ENCODE measurements at regions not wholly inside any gene's neighbourhood (a gene's known extent, or its start where the extent isn't known, plus 50 kb on each side); places are given as distances from the start of the nearest gene placed in this dataset.

GRCh38 chr4:180430283-180430682 is 1812.9 kb upstream of the TENM3 start:
- no peak overlapping the region for H3K9ac ChIP-seq (ENCODE audit: low read depth, low read length)
- no peaks in the 10 kb centered on the region for H3K27me3 ChIP-seq (ENCODE audit: insufficient read depth, low read length)
- 81% methylated on average over 6 of the region's 7 CpGs for WGBS
- no peaks in the 10 kb centered on the region for H3K9me3 ChIP-seq (ENCODE audit: insufficient read depth, low read depth, low read length)
- no peak overlapping the region for H3K4me3 ChIP-seq (ENCODE audit: low read length)
- no peak overlapping the region for H3K27ac ChIP-seq (ENCODE audit: low read depth, low read length)
- no peaks in the 10 kb centered on the region for H3K36me3 ChIP-seq (ENCODE audit: insufficient read depth, low read length)
- peaks cover 6% of the 10 kb centered on the region; the same call in 1 of the 2 replicates for H3K4me1 ChIP-seq (ENCODE audit: insufficient read depth, low read length)

GRCh38 chr4:180434131-180434895 is 1808.9 kb upstream of the TENM3 start:
- H3K9ac ChIP-seq (ENCODE audit: low read depth, low read length) = no peak overlapping the region
- H3K4me3 ChIP-seq (ENCODE audit: low read length) = no peak overlapping the region
- WGBS = 88% methylated on average over 1 of the region's 3 CpGs
- no peak overlapping the region for H3K27ac ChIP-seq (ENCODE audit: low read depth, low read length)
- no peaks in the 10 kb centered on the region for H3K27me3 ChIP-seq (ENCODE audit: insufficient read depth, low read length)
- H3K4me1 ChIP-seq (ENCODE audit: insufficient read depth, low read length) = peaks cover 6% of the 10 kb centered on the region; the same call in 1 of the 2 replicates
- no peaks in the 10 kb centered on the region for H3K36me3 ChIP-seq (ENCODE audit: insufficient read depth, low read length)
- H3K9me3 ChIP-seq (ENCODE audit: insufficient read depth, low read depth, low read length) = no peaks in the 10 kb centered on the region

- no CpG with 5 or more reads among the region's 1 CpG for WGBS
- Histone ChIP-seq H3K27ac (ENCODE audit: low read depth, low read length) (no peak overlapping the region), H3K4me1 (ENCODE audit: insufficient read depth, low read length) (peaks cover 6% of the 10 kb centered on the region; the same call in 1 of the 2 replicates)
These were observed 1806.8 kb upstream of the TENM3 start for GRCh38 chr4:180436361-180436760.

GRCh38 chr4:180437601-180438000 is 1805.6 kb upstream of the TENM3 start:
- Histone ChIP-seq H3K36me3 (ENCODE audit: insufficient read depth, low read length) (no peaks in the 10 kb centered on the region), H3K27ac (ENCODE audit: low read depth, low read length) (no peak overlapping the region), H3K9ac (ENCODE audit: low read depth, low read length) (no peak overlapping the region), H3K27me3 (ENCODE audit: insufficient read depth, low read length) (no peaks in the 10 kb centered on the region), H3K9me3 (ENCODE audit: insufficient read depth, low read depth, low read length) (no peaks in the 10 kb centered on the region), H3K4me3 (ENCODE audit: low read length) (no peak overlapping the region), H3K4me1 (ENCODE audit: insufficient read depth, low read length) (peaks cover 6% of the 10 kb centered on the region; the same call in 1 of the 2 replicates)
- 98% methylated on average over 4 of the region's 5 CpGs for WGBS

More at GRCh38 chr4:180436361-180436760, 1806.8 kb upstream of the TENM3 start:
- H3K36me3 ChIP-seq (ENCODE audit: insufficient read depth, low read length) = no peaks in the 10 kb centered on the region
- H3K9me3 ChIP-seq (ENCODE audit: insufficient read depth, low read depth, low read length) = no peaks in the 10 kb centered on the region
- no peak overlapping the region for H3K9ac ChIP-seq (ENCODE audit: low read depth, low read length)
- no peaks in the 10 kb centered on the region for H3K27me3 ChIP-seq (ENCODE audit: insufficient read depth, low read length)
- H3K4me3 ChIP-seq (ENCODE audit: low read length) = no peak overlapping the region

- WGBS = 100% methylated on average over 1 of the region's 1 CpG
- Histone ChIP-seq H3K36me3 (ENCODE audit: insufficient read depth, low read length) (no peaks in the 10 kb centered on the region), H3K27me3 (ENCODE audit: insufficient read depth, low read length) (no peaks in the 10 kb centered on the region), H3K4me3 (ENCODE audit: low read length) (no peak overlapping the region), H3K4me1 (ENCODE audit: insufficient read depth, low read length) (no peaks in the 10 kb centered on the region; the same call in 1 of the 2 replicates), H3K27ac (ENCODE audit: low read depth, low read length) (no peak overlapping the region), H3K9ac (ENCODE audit: low read depth, low read length) (no peak overlapping the region), H3K9me3 (ENCODE audit: insufficient read depth, low read depth, low read length) (no peaks in the 10 kb centered on the region)
These were observed 1794.9 kb upstream of the TENM3 start for GRCh38 chr4:180448306-180448705.

- no peak overlapping the region for H3K27ac ChIP-seq (ENCODE audit: low read depth, low read length)
- H3K4me3 ChIP-seq (ENCODE audit: low read length) = peak overlapping the region; percentile 16; the same call in 1 of the 2 replicates
- WGBS = 53% methylated on average over 5 of the region's 6 CpGs
- H3K9me3 ChIP-seq (ENCODE audit: insufficient read depth, low read depth, low read length) = no peaks in the 10 kb centered on the region
- peaks cover 4% of the 10 kb centered on the region for H3K4me1 ChIP-seq (ENCODE audit: insufficient read depth, low read length)
- H3K27me3 ChIP-seq (ENCODE audit: insufficient read depth, low read length) = no peaks in the 10 kb centered on the region
- no peaks in the 10 kb centered on the region for H3K36me3 ChIP-seq (ENCODE audit: insufficient read depth, low read length)
- no peak overlapping the region for H3K9ac ChIP-seq (ENCODE audit: low read depth, low read length)
These were observed 1793.7 kb upstream of the TENM3 start for GRCh38 chr4:180449395-180449956.

- no peaks in the 10 kb centered on the region for H3K36me3 ChIP-seq (ENCODE audit: insufficient read depth, low read length)
- WGBS = 56% methylated on average over 1 of the region's 3 CpGs
- no peaks in the 10 kb centered on the region for H3K9me3 ChIP-seq (ENCODE audit: insufficient read depth, low read depth, low read length)
- H3K4me3 ChIP-seq (ENCODE audit: low read length) = 0 out of 2 replicates have a peak overlapping the region, but pooled peaks have one; percentile 17
- no peak overlapping the region for H3K27ac ChIP-seq (ENCODE audit: low read depth, low read length)
- peaks cover 16% of the 10 kb centered on the region for H3K4me1 ChIP-seq (ENCODE audit: insufficient read depth, low read length)
- H3K9ac ChIP-seq (ENCODE audit: low read depth, low read length) = no peak overlapping the region
- H3K27me3 ChIP-seq (ENCODE audit: insufficient read depth, low read length) = no peaks in the 10 kb centered on the region
These were observed 1788.0 kb upstream of the TENM3 start for GRCh38 chr4:180455226-180455625.

GRCh38 chr4:180456928-180457327 is 1786.3 kb upstream of the TENM3 start:
- Histone ChIP-seq H3K9ac (ENCODE audit: low read depth, low read length) (no peak overlapping the region), H3K27ac (ENCODE audit: low read depth, low read length) (no peak overlapping the region), H3K27me3 (ENCODE audit: insufficient read depth, low read length) (no peaks in the 10 kb centered on the region), H3K9me3 (ENCODE audit: insufficient read depth, low read depth, low read length) (no peaks in the 10 kb centered on the region), H3K36me3 (ENCODE audit: insufficient read depth, low read length) (no peaks in the 10 kb centered on the region), H3K4me3 (ENCODE audit: low read length) (no peak overlapping the region), H3K4me1 (ENCODE audit: insufficient read depth, low read length) (peaks cover 16% of the 10 kb centered on the region)
- WGBS = 94% methylated on average over 12 of the region's 12 CpGs

- H3K36me3 ChIP-seq (ENCODE audit: insufficient read depth, low read length) = no peaks in the 10 kb centered on the region
- H3K27me3 ChIP-seq (ENCODE audit: insufficient read depth, low read length) = no peaks in the 10 kb centered on the region
- no peak overlapping the region for H3K9ac ChIP-seq (ENCODE audit: low read depth, low read length)
- no peaks in the 10 kb centered on the region for H3K4me1 ChIP-seq (ENCODE audit: insufficient read depth, low read length)
- no peak overlapping the region for H3K27ac ChIP-seq (ENCODE audit: low read depth, low read length)
- no peak overlapping the region for H3K4me3 ChIP-seq (ENCODE audit: low read length)
- no peaks in the 10 kb centered on the region for H3K9me3 ChIP-seq (ENCODE audit: insufficient read depth, low read depth, low read length)
- 98% methylated on average over 2 of the region's 6 CpGs for WGBS
These were observed 1781.1 kb upstream of the TENM3 start for GRCh38 chr4:180462116-180462515.

- no peaks in the 10 kb centered on the region for H3K36me3 ChIP-seq (ENCODE audit: insufficient read depth, low read length)
- no peaks in the 10 kb centered on the region for H3K27me3 ChIP-seq (ENCODE audit: insufficient read depth, low read length)
- WGBS = 100% methylated on average over 3 of the region's 3 CpGs
- H3K27ac ChIP-seq (ENCODE audit: low read depth, low read length) = no peak overlapping the region
- H3K9ac ChIP-seq (ENCODE audit: low read depth, low read length) = no peak overlapping the region
- H3K4me3 ChIP-seq (ENCODE audit: low read length) = no peak overlapping the region
- no peaks in the 10 kb centered on the region for H3K9me3 ChIP-seq (ENCODE audit: insufficient read depth, low read depth, low read length)
- no peaks in the 10 kb centered on the region for H3K4me1 ChIP-seq (ENCODE audit: insufficient read depth, low read length)
These were observed 1777.8 kb upstream of the TENM3 start for GRCh38 chr4:180465364-180465763.

GRCh38 chr4:180483036-180483435 is 1760.2 kb upstream of the TENM3 start:
- Histone ChIP-seq H3K9me3 (ENCODE audit: insufficient read depth, low read depth, low read length) (no peaks in the 10 kb centered on the region), H3K27me3 (ENCODE audit: insufficient read depth, low read length) (no peaks in the 10 kb centered on the region), H3K36me3 (ENCODE audit: insufficient read depth, low read length) (no peaks in the 10 kb centered on the region), H3K27ac (ENCODE audit: low read depth, low read length) (no peak overlapping the region), H3K4me1 (ENCODE audit: insufficient read depth, low read length) (no peaks in the 10 kb centered on the region), H3K9ac (ENCODE audit: low read depth, low read length) (no peak overlapping the region), H3K4me3 (ENCODE audit: low read length) (no peak overlapping the region)
- WGBS = 100% methylated on average over 1 of the region's 1 CpG

All from HUES64 (cell line).